ENCODE measurements at regions not wholly inside any gene's neighbourhood (a gene's known extent, or its start where the extent isn't known, plus 50 kb on each side); places are given as distances from the start of the nearest gene placed in this dataset.

GRCh38 chr4:96504386-96504785 lies 664.5 kb downstream of the PDHA2 start:
- DNase-seq (ENCODE audit: low read depth in 1 of 2, low spot score in 1 of 2) = no peak
- TF ChIP-seq POLR2AphosphoS5 (IDR thresholded peaks at IDR 0.05; ENCODE audit: low read depth) = no peak
- no peak for TF ChIP-seq SPI1 (IDR thresholded peaks at IDR 0.05; ENCODE audit: borderline replicate concordance, low read depth)
- TF ChIP-seq GABPA (IDR thresholded peaks at IDR 0.05; ENCODE audit: low read depth) = no peak
- no peak for TF ChIP-seq CTCF (IDR thresholded peaks at IDR 0.05; ENCODE audit: insufficient read depth, low read length)
- no peak for TF ChIP-seq REST (IDR thresholded peaks at IDR 0.05; ENCODE audit: insufficient replicate concordance, low read depth)
- H3K4me3 ChIP-seq (replicated peaks; ENCODE audit: insufficient read depth, low read length) = no peak overlapping the region
- H3K27ac ChIP-seq (replicated peaks) = no peak overlapping the region
- H3K27me3 ChIP-seq (ENCODE audit: insufficient read depth, poor library complexity, severe bottlenecking) = no peaks in the 10 kb centered on the region

GRCh38 chr4:96509039-96509741 lies 669.3 kb downstream of the PDHA2 start:
- Histone ChIP-seq H3K27ac (replicated peaks) (no peak overlapping the region), H3K27me3 (ENCODE audit: insufficient read depth, poor library complexity, severe bottlenecking) (no peaks in the 10 kb centered on the region), H3K4me3 (replicated peaks; ENCODE audit: insufficient read depth, low read length) (no peak overlapping the region)
- no peak for DNase-seq (ENCODE audit: low read depth in 1 of 2, low spot score in 1 of 2)
- no peak for TF ChIP-seq SPI1 (IDR thresholded peaks at IDR 0.05; ENCODE audit: borderline replicate concordance, low read depth)
- no peak for TF ChIP-seq REST (IDR thresholded peaks at IDR 0.05; ENCODE audit: insufficient replicate concordance, low read depth)
- TF ChIP-seq GABPA (IDR thresholded peaks at IDR 0.05; ENCODE audit: low read depth) = no peak
- TF ChIP-seq CTCF (IDR thresholded peaks at IDR 0.05; ENCODE audit: insufficient read depth, low read length) = no peak
- no peak for TF ChIP-seq POLR2AphosphoS5 (IDR thresholded peaks at IDR 0.05; ENCODE audit: low read depth)

GRCh38 chr4:96519291-96519690 lies 679.4 kb downstream of the PDHA2 start:
- Histone ChIP-seq H3K4me3 (replicated peaks; ENCODE audit: insufficient read depth, low read length) (no peak overlapping the region), H3K27ac (replicated peaks) (no peak overlapping the region), H3K27me3 (ENCODE audit: insufficient read depth, poor library complexity, severe bottlenecking) (no peaks in the 10 kb centered on the region)
- TF ChIP-seq GABPA (IDR thresholded peaks at IDR 0.05; ENCODE audit: low read depth) (no peak), REST (IDR thresholded peaks at IDR 0.05; ENCODE audit: insufficient replicate concordance, low read depth) (no peak), POLR2AphosphoS5 (IDR thresholded peaks at IDR 0.05; ENCODE audit: low read depth) (no peak), CTCF (IDR thresholded peaks at IDR 0.05; ENCODE audit: insufficient read depth, low read length) (no peak), SPI1 (IDR thresholded peaks at IDR 0.05; ENCODE audit: borderline replicate concordance, low read depth) (no peak)
- DNase-seq (ENCODE audit: low read depth in 1 of 2, low spot score in 1 of 2) = no peak

All from HL-60 (cell line).